GM23248 (cell line): ENCODE measurements at regions not wholly inside any gene's neighbourhood (a gene's known extent, or its start where the extent isn't known, plus 50 kb on each side); places are given as distances from the start of the nearest gene placed in this dataset.
"Not testable (repeated sequence)": the region's sequence is repeated elsewhere in the genome, so short reads cannot be mapped to it uniquely, and the experiment has no call there.

ENCODE experiments used
- DNase-seq: peaks from one replicate; pipeline ENCODE4 v3.0.0-alpha.2; 2015
- H2AFZ ChIP-seq: fragments of 200-600 bp; sonication (generic); 2 replicates; pipeline ENCODE4 v1.6.1; 2016; ENCODE audit warnings: antibody characterized with exemption
- H3F3A ChIP-seq: fragments of 200-600 bp; sonication (generic); 2 replicates; pipeline ENCODE4 v1.6.1; 2016; ENCODE audit warnings: mild to moderate bottlenecking, antibody characterized with exemption, mixed run types; ENCODE audit not compliant: insufficient read depth
- H3K27ac ChIP-seq: fragments of 200-600 bp; sonication (generic); 2 replicates; pipeline ENCODE4 v1.5.1; 2016; ENCODE audit warnings: mild to moderate bottlenecking
- H3K27me3 ChIP-seq: fragments of 200-600 bp; sonication (generic); replicated peaks from 2 replicates; pipeline ENCODE4 v1.6.1; 2016; ENCODE audit warnings: mild to moderate bottlenecking; ENCODE audit not compliant: insufficient read depth
- H3K36me3 ChIP-seq: fragments of 200-600 bp; sonication (generic); 2 replicates; pipeline ENCODE4 v1.6.1; 2016; ENCODE audit warnings: low read depth, mild to moderate bottlenecking
- H3K4me1 ChIP-seq: fragments of 200-600 bp; sonication (generic); 2 replicates; pipeline ENCODE4 v1.6.1; 2016; ENCODE audit warnings: mild to moderate bottlenecking; ENCODE audit not compliant: insufficient read depth
- H3K4me2 ChIP-seq: fragments of 200-600 bp; sonication (generic); one replicate; pipeline ENCODE4 v1.6.1; 2016; ENCODE audit warnings: mild to moderate bottlenecking; ENCODE audit not compliant: unreplicated experiment
- H3K4me3 ChIP-seq: fragments of 200-600 bp; sonication (generic); 2 replicates; pipeline ENCODE4 v1.5.1; 2016; ENCODE audit warnings: mild to moderate bottlenecking
- H3K79me2 ChIP-seq: fragments of 200-600 bp; sonication (generic); 2 replicates; pipeline ENCODE4 v1.6.1; 2016; ENCODE audit warnings: mild to moderate bottlenecking; ENCODE audit not compliant: insufficient read depth
- H3K9ac ChIP-seq: fragments of 200-600 bp; sonication (generic); 2 replicates; pipeline ENCODE4 v1.6.1; 2016; ENCODE audit warnings: mild to moderate bottlenecking
- H3K9me2 ChIP-seq: fragments of 200-600 bp; sonication (generic); 2 replicates; pipeline ENCODE4 v1.6.1; 2016; ENCODE audit warnings: mixed run types, mild to moderate bottlenecking, moderate library complexity; ENCODE audit not compliant: insufficient read depth
- H3K9me3 ChIP-seq: fragments of 200-600 bp; sonication (generic); one replicate; pipeline ENCODE4 v1.6.1; 2017; ENCODE audit warnings: low read depth
- H4K20me1 ChIP-seq: fragments of 200-600 bp; sonication (generic); 2 replicates; pipeline ENCODE4 v1.6.0; 2016; ENCODE audit not compliant: insufficient read depth
- EZH2 ChIP-seq: fragments of 200-600 bp; sonication (generic); IDR thresholded peaks from 2 replicates; pipeline ENCODE4 v1.6.1; 2018; ENCODE audit warnings: antibody characterized with exemption, mild to moderate bottlenecking; ENCODE audit not compliant: insufficient read depth, poor library complexity, severe bottlenecking
- EZH2phosphoT487 ChIP-seq: fragments of 200-600 bp; sonication (generic); IDR thresholded peaks from 2 replicates; pipeline ENCODE4 v1.6.1; 2018; ENCODE audit warnings: antibody characterized with exemption, moderate library complexity, mild to moderate bottlenecking, low read depth; ENCODE audit not compliant: insufficient read depth
- WGBS, 2 experiments: methylation state at CpG; one replicate each; pipeline ENCODE4 v1.1.6; 2015 to 2017; ENCODE audit warnings: low lambda C conversion rate in 2 of 2, low coverage in 1 of 2; ENCODE audit errors: missing lambda C conversion rate in 2 of 2; 5-methylcytosine and 5-hydroxymethylcytosine counted together
- in situ Hi-C: fragments of 300-500 bp; cut with MboI; formaldehyde crosslinking; loops from 2 replicates; pipeline ENCODE4 v1.15.0; 2020

DNA sequence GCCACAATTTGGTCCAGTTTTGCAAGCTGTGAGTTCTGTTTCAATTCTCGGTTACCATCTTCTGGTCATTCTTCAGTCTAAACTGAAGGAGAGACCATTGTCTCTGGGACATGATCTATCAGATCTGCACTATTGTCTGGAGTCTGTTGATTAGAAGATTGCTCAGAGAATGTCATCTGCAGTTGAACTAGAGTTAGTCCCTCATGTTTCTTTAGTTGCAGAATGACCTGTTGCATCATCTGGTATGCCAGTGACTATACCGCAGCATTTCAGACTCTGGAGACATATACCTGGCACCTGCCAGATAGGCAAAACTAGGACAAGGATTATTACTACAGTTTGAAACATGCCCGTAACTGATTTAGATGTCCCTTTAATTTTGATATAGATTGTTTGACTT, 194.8 kb downstream of the LRRC70 start:
- Histone ChIP-seq H4K20me1 (no peaks in the 10 kb centered on the region), H3F3A (no peaks in the 10 kb centered on the region), H3K79me2 (no peaks in the 10 kb centered on the region), H3K4me2 (no peak overlapping the region), H3K9me3 (no peaks in the 10 kb centered on the region), H3K36me3 (no peaks in the 10 kb centered on the region), H3K9me2 (no peaks in the 10 kb centered on the region), H3K4me3 (no peak overlapping the region), H2AFZ (no peak overlapping the region), H3K4me1 (no peaks in the 10 kb centered on the region), H3K27ac (no peak overlapping the region), H3K27me3 (no peaks in the 10 kb centered on the region), H3K9ac (no peak overlapping the region)
- TF ChIP-seq EZH2phosphoT487, result no peak
- TF ChIP-seq EZH2, result no peak
- 52 to 59% methylated on average over 3 of the region's 3 CpGs for WGBS, 2 experiments
- DNase-seq, result no peak
- in situ Hi-C loops, result loop anchor here (10.0 kb wide), 1 partner anchor 319 kb away; no protein-coding TSS in a partner anchor

DNA sequence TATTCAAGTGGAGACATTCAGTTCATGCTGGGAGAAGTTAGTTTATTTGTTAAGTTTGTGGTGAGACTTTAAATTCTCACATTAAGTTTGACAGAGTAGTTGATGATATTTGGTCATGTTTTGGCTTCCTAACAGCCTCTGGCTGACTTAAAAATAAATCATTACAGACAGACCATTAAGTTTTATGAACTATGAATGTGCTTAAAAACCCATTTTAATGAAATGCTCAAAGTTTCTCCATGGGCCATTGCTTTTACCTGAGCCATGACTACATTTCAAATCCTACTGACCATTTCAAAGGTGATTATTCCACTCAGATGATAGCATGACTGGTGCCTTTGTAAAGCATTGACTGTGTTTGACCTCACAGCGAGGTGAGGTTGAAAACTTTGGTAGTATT, 192.7 kb downstream of the LRRC70 start:
- Histone ChIP-seq H3K27ac (no peak overlapping the region), H3K9me3 (no peaks in the 10 kb centered on the region), H4K20me1 (no peaks in the 10 kb centered on the region), H2AFZ (no peak overlapping the region), H3K4me2 (no peak overlapping the region), H3K36me3 (no peaks in the 10 kb centered on the region), H3K9ac (no peak overlapping the region), H3K27me3 (no peaks in the 10 kb centered on the region), H3K79me2 (no peaks in the 10 kb centered on the region), H3F3A (no peaks in the 10 kb centered on the region), H3K9me2 (no peaks in the 10 kb centered on the region), H3K4me1 (no peaks in the 10 kb centered on the region), H3K4me3 (no peak overlapping the region)
- no peak for TF ChIP-seq EZH2phosphoT487
- TF ChIP-seq EZH2, result no peak
- 22 to 26% methylated on average over 1 of the region's 1 CpG for WGBS, 2 experiments
- in situ Hi-C loops, result loop anchor here (10.0 kb wide), 1 partner anchor 317 kb away; no protein-coding TSS in a partner anchor
- no peak for DNase-seq

DNA sequence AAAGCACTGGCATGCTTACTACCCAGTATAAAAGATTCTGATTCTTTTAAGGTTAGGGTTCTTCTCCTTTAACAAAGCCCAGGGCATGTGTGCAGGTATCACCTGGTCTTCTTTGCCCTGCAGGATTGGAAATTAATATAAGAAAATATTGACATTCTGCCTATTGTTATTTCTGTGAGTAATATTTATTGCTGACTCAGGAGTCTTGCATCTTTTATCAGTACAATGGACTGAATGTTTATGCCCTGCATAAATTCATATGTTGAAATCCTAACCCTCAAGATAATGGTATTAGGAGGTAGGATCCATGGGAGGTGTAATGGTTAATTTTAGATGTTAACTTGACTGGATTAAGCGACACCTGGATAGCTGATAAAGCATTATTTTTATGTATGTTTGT, 189.0 kb downstream of the LRRC70 start:
- in situ Hi-C loops, result no loop called here
- Histone ChIP-seq H3F3A (no peaks in the 10 kb centered on the region), H3K27me3 (no peaks in the 10 kb centered on the region), H4K20me1 (no peaks in the 10 kb centered on the region), H3K36me3 (no peaks in the 10 kb centered on the region), H3K9me2 (no peaks in the 10 kb centered on the region), H3K4me1 (no peaks in the 10 kb centered on the region), H3K79me2 (no peaks in the 10 kb centered on the region), H2AFZ (no peak overlapping the region), H3K9ac (no peak overlapping the region), H3K4me2 (no peak overlapping the region), H3K9me3 (no peaks in the 10 kb centered on the region), H3K4me3 (no peak overlapping the region), H3K27ac (no peak overlapping the region)
- 3 to 11% methylated on average over 1 of the region's 1 CpG for WGBS, 2 experiments
- TF ChIP-seq EZH2 (no peak), EZH2phosphoT487 (no peak)
- no peak for DNase-seq

DNA sequence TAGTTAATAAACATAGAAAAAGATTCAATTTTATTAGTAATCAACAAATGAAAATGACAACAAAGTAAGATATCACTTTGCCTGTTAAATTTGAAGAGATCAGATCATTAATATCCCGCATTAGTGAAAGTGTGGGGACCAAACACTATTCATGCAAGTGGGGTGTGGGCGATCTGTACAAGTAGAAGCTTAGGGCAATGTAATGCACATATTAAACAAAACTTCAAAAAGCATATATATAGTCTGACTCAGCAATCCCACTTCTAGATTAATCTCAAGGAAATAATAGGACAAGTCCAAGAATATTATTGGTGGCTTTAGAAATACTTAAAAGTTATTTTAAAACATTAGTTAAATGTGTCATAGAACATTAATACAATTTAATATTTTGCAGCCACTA, 188.5 kb downstream of the LRRC70 start:
- TF ChIP-seq EZH2phosphoT487 (no peak), EZH2 (no peak)
- no peak overlapping the region for H3K4me3 ChIP-seq
- H3K4me1 ChIP-seq, result no peaks in the 10 kb centered on the region
- H3F3A ChIP-seq, result no peaks in the 10 kb centered on the region
- no peak overlapping the region for H3K4me2 ChIP-seq
- DNase-seq, result no peak
- no peaks in the 10 kb centered on the region for H4K20me1 ChIP-seq
- no peak overlapping the region for H3K9ac ChIP-seq
- H3K79me2 ChIP-seq, result no peaks in the 10 kb centered on the region
- no peaks in the 10 kb centered on the region for H3K36me3 ChIP-seq
- no peaks in the 10 kb centered on the region for H3K9me2 ChIP-seq
- no peaks in the 10 kb centered on the region for H3K9me3 ChIP-seq
- H3K27ac ChIP-seq, result no peak overlapping the region
- 42 to 49% methylated on average over 2 of the region's 2 CpGs for WGBS, 2 experiments
- in situ Hi-C loops, result no loop called here
- no peak overlapping the region for H2AFZ ChIP-seq
- no peaks in the 10 kb centered on the region for H3K27me3 ChIP-seq

DNA sequence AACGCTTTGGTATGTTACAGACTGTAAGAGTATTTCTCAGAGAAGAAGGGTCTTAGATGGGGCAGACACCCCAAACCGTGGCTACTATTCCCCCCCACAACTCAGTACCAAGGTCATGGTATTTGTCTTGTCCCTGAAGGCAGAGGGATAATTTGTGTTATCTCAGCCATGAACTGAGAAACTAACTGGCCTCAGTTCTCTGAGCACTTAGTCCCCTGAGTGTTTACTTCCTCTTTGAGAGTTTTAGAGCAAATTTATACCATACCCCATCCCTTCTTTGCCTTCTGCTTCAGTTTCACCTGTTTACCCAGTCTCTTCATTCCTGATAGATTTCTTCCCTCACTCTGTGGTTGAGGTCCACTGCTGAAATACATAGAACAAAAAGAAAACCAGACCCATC, 183.9 kb downstream of the LRRC70 start:
- Histone ChIP-seq H3K27me3 (no peaks in the 10 kb centered on the region), H3F3A (no peaks in the 10 kb centered on the region), H2AFZ (no peak overlapping the region), H3K27ac (no peak overlapping the region), H3K9me2 (no peaks in the 10 kb centered on the region), H3K79me2 (no peaks in the 10 kb centered on the region), H4K20me1 (no peaks in the 10 kb centered on the region), H3K9ac (no peak overlapping the region), H3K9me3 (no peaks in the 10 kb centered on the region), H3K4me3 (no peak overlapping the region), H3K4me2 (no peak overlapping the region), H3K36me3 (no peaks in the 10 kb centered on the region), H3K4me1 (no peaks in the 10 kb centered on the region)
- TF ChIP-seq EZH2phosphoT487 (no peak), EZH2 (no peak)
- DNase-seq, result no peak
- 3 to 11% methylated on average over 2 of the region's 2 CpGs for WGBS, 2 experiments
- in situ Hi-C loops, result no loop called here

DNA sequence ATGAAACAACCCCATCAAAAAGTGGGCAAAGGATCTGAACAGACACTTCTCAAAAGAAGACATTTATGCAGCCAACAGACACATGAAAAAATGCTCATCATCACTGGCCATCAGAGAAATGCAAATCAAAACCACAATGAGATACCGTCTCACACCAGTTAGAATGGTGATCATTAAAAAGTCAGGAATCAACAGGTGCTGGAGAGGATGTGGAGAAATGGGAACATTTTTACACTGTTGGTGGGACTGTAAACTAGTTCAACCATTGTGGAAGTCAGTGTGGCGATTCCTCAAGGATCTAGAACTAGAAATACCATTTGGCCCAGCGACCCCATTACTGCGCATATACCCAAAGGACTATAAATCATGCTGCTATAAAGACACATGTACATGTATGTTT, 179.1 kb downstream of the LRRC70 start:
- H4K20me1 ChIP-seq, H3K27me3 ChIP-seq, H3K4me2 ChIP-seq, in situ Hi-C loops, H3K9me3 ChIP-seq, H3F3A ChIP-seq, H3K4me3 ChIP-seq, H3K9ac ChIP-seq, H3K79me2 ChIP-seq, H3K36me3 ChIP-seq, H3K27ac ChIP-seq, H3K9me2 ChIP-seq, DNase-seq, H3K4me1 ChIP-seq, H2AFZ ChIP-seq: not testable (repeated sequence)
- WGBS, 2 experiments, result 65 to 67% methylated on average over 4 of the region's 4 CpGs

DNA sequence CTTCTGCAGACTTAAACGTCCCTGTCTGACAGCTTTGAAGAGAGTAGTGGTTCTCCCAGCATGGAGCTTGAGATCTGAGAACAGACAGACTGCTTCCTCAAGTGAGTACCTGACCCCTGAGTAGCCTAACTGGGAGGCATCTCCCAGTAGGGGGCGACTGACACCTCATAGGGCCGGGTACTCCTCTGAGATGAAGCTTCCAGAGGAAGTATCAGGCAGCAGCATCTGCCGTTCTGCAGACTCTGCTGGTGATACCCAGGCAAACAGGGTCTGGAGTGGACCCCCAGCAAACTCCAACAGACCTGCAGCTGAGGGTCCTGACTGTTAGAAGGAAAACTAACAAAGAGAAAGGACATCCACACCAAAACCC, 174.4 kb downstream of the LRRC70 start:
- H4K20me1 ChIP-seq, H3K27me3 ChIP-seq, H3K9me3 ChIP-seq, H3F3A ChIP-seq, DNase-seq, H3K79me2 ChIP-seq, H3K27ac ChIP-seq, H3K4me1 ChIP-seq, H3K36me3 ChIP-seq, in situ Hi-C loops, H3K4me3 ChIP-seq, H2AFZ ChIP-seq, H3K9ac ChIP-seq, H3K4me2 ChIP-seq, H3K9me2 ChIP-seq: not testable (repeated sequence)
- WGBS, 2 experiments, result 18 to 20% methylated on average over 3 to 4 of the region's 4 CpGs
